ENCODE measurements at regions not wholly inside any gene's neighbourhood (a gene's known extent, or its start where the extent isn't known, plus 50 kb on each side); places are given as distances from the start of the nearest gene placed in this dataset.

- TF ChIP-seq POLR2AphosphoS5 (IDR thresholded peaks at IDR 0.05; ENCODE audit: borderline replicate concordance, low read depth, low read length) (no peak), EZH2 (IDR thresholded peaks at IDR 0.05) (no peak), FOXP2 (optimal IDR thresholded peaks at IDR 0.05; ENCODE audit: control extremely low read depth, extremely low read length, insufficient read depth) (no peak)
These were observed 94.5 kb downstream of the RFPL4B start for GRCh38 chr6:112441607-112442006.

Measured in SK-N-MC (cell line).